GM23338 (cell line): ENCODE measurements at regions not wholly inside any gene's neighbourhood (a gene's known extent, or its start where the extent isn't known, plus 50 kb on each side); places are given as distances from the start of the nearest gene placed in this dataset.

ENCODE experiments used
- ATAC-seq: fragments of 200-7000 bp; cut with Tn5 transposase; 3 replicates; pipeline ENCODE4 v1.9.1; 2020
- DNase-seq: peaks from one replicate; pipeline ENCODE4 v3.0.0-alpha.2; 2015; ENCODE audit warnings: low spot score
- H2AFZ ChIP-seq: fragments of 200-600 bp; sonication (generic); 2 replicates; pipeline ENCODE4 v1.8.0; 2016; ENCODE audit warnings: antibody characterized with exemption, mild to moderate bottlenecking, moderate library complexity
- H3F3A ChIP-seq: fragments of 200-600 bp; sonication (generic); replicated peaks from 2 replicates; pipeline ENCODE4 v1.8.0; 2017; ENCODE audit warnings: antibody characterized with exemption, mixed run types, low read depth
- H3K27ac ChIP-seq: fragments of 200-600 bp; sonication (generic); 2 replicates; pipeline ENCODE4 v1.6.1; 2016; ENCODE audit warnings: low read depth
- H3K27me3 ChIP-seq: fragments of 200-600 bp; sonication (generic); 2 replicates; pipeline ENCODE4 v1.8.0; 2016; ENCODE audit warnings: mild to moderate bottlenecking, mixed run types, moderate library complexity; ENCODE audit not compliant: insufficient read depth
- H3K36me3 ChIP-seq: fragments of 200-600 bp; sonication (generic); 2 replicates; pipeline ENCODE4 v1.8.0; 2016; ENCODE audit warnings: mild to moderate bottlenecking; ENCODE audit not compliant: insufficient read depth
- H3K4me1 ChIP-seq: fragments of 200-600 bp; sonication (generic); 2 replicates; pipeline ENCODE4 v1.8.0; 2016; ENCODE audit warnings: mild to moderate bottlenecking, moderate library complexity; ENCODE audit not compliant: insufficient read depth
- H3K4me2 ChIP-seq: fragments of 200-600 bp; sonication (generic); 2 replicates; pipeline ENCODE4 v1.7.1; 2017; ENCODE audit warnings: mixed run types
- H3K4me3 ChIP-seq: fragments of 200-600 bp; sonication (generic); 2 replicates; pipeline ENCODE4 v1.6.1; 2016; ENCODE audit warnings: mixed run types
- H3K79me2 ChIP-seq: fragments of 200-600 bp; sonication (generic); replicated peaks from 2 replicates; pipeline ENCODE4 v1.8.0; 2017; ENCODE audit warnings: mild to moderate bottlenecking; ENCODE audit not compliant: insufficient read depth
- H3K9me2 ChIP-seq: fragments of 200-600 bp; sonication (generic); 2 replicates; pipeline ENCODE4 v1.8.0; 2017; ENCODE audit not compliant: insufficient read depth
- H4K20me1 ChIP-seq: fragments of 200-600 bp; sonication (generic); replicated peaks from 2 replicates; pipeline ENCODE4 v1.8.0; 2017; ENCODE audit warnings: mild to moderate bottlenecking; ENCODE audit not compliant: insufficient read depth
- H3K27ac Mint-ChIP-seq: 2 replicates; pipeline ENCODE4 v1.8.0; 2020; ENCODE audit warnings: inconsistent platforms, mild to moderate bottlenecking, moderate library complexity, mixed read lengths
- H3K27me3 Mint-ChIP-seq: 3 replicates; pipeline ENCODE4 v1.8.0; 2022; ENCODE audit warnings: low read depth, mild to moderate bottlenecking, moderate library complexity, mixed read lengths, inconsistent platforms; ENCODE audit not compliant: insufficient read depth, poor library complexity
- H3K36me3 Mint-ChIP-seq: 3 replicates; pipeline ENCODE4 v1.8.0; 2021; ENCODE audit warnings: low read depth, mild to moderate bottlenecking, inconsistent platforms, moderate library complexity, mixed read lengths
- H3K4me1 Mint-ChIP-seq: 3 replicates; pipeline ENCODE4 v1.8.0; 2020; ENCODE audit warnings: mild to moderate bottlenecking, inconsistent platforms, mixed read lengths
- H3K4me3 Mint-ChIP-seq: 3 replicates; pipeline ENCODE4 v1.8.0; 2021; ENCODE audit warnings: moderate library complexity, mild to moderate bottlenecking, inconsistent platforms, mixed read lengths
- H3K9me3 Mint-ChIP-seq: 3 replicates; pipeline ENCODE4 v1.8.0; 2020; ENCODE audit warnings: moderate library complexity, mild to moderate bottlenecking, inconsistent platforms, mixed read lengths
- CREB1 ChIP-seq: fragments of 250-450 bp; sonication (Bioruptor Pico); IDR thresholded peaks from 2 replicates; pipeline ENCODE4 v1.5.0; 2020; ENCODE audit warnings: low read depth, mild to moderate bottlenecking, moderate library complexity
- EZH2 ChIP-seq: fragments of 200-600 bp; sonication (generic); IDR thresholded peaks from one replicate; pipeline ENCODE4 v1.8.0; 2017; ENCODE audit warnings: antibody characterized with exemption, mild to moderate bottlenecking, low read depth; ENCODE audit not compliant: unreplicated experiment
- EZH2phosphoT487 ChIP-seq: fragments of 200-600 bp; sonication (generic); IDR thresholded peaks from one replicate; pipeline ENCODE4 v1.8.1; 2018; ENCODE audit warnings: antibody characterized with exemption; ENCODE audit not compliant: unreplicated experiment
- JUNB ChIP-seq: IDR thresholded peaks from one replicate; pipeline ENCODE4 v1.6.1; 2016; ENCODE audit warnings: antibody characterized with exemption; ENCODE audit not compliant: unreplicated experiment
- NANOG ChIP-seq: IDR thresholded peaks from 2 replicates; pipeline ENCODE4 v1.6.1; 2016; ENCODE audit warnings: antibody characterized with exemption, borderline replicate concordance
- STAT1 ChIP-seq: IDR thresholded peaks from one replicate; pipeline ENCODE4 v1.6.1; 2016; ENCODE audit warnings: antibody characterized with exemption; ENCODE audit not compliant: unreplicated experiment
- ZNF331 ChIP-seq: fragments of 250-450 bp; sonication (Bioruptor Pico); IDR thresholded peaks from 2 replicates; pipeline ENCODE4 v1.5.0; 2020; ENCODE audit warnings: low read depth, mild to moderate bottlenecking, moderate library complexity
- TF ChIP-seq, protein P1 (sequence below): IDR thresholded peaks from 2 replicates; pipeline ENCODE4 v1.6.1; 2016; ENCODE audit warnings: antibody characterized with exemption
- TF ChIP-seq, protein P2 (sequence below): fragments of 250-450 bp; sonication (Bioruptor Pico); IDR thresholded peaks from 2 replicates; pipeline ENCODE4 v1.5.0; 2020; ENCODE audit warnings: mild to moderate bottlenecking, moderate library complexity
- TF ChIP-seq, protein P3 (sequence below): IDR thresholded peaks from one replicate; pipeline ENCODE4 v1.6.1; 2018; ENCODE audit warnings: antibody characterized with exemption; ENCODE audit not compliant: unreplicated experiment

DNA sequence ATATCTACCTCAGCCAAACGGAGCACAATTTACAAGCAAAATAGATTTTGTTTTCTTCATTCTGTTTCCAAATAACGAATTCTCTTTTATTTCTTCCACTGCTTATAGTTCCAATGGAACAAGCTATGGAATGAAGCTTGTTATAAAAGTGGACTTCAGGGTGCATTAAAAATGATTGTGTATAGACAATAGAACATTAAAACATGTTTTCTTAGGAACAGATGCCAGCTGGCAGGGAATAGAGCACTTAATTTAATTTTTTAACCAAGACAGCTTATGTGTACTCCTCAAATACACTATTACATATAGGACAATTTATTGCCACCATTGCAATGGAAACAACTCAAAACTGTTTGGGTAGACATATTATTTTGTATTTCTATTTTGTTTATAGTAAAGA is 860.1 kb upstream of the TYRP1 start:
- Mint-ChIP-seq H3K36me3 (peaks cover 12% of the 10 kb centered on the region), H3K27ac (no peak overlapping the region), H3K9me3 (peaks cover 21% of the 10 kb centered on the region), H3K4me3 (no peak overlapping the region), H3K27me3 (no peaks in the 10 kb centered on the region), H3K4me1 (no peaks in the 10 kb centered on the region)
- no peaks in the 10 kb centered on the region for H3K79me2 ChIP-seq
- TF ChIP-seq, protein P1, sequence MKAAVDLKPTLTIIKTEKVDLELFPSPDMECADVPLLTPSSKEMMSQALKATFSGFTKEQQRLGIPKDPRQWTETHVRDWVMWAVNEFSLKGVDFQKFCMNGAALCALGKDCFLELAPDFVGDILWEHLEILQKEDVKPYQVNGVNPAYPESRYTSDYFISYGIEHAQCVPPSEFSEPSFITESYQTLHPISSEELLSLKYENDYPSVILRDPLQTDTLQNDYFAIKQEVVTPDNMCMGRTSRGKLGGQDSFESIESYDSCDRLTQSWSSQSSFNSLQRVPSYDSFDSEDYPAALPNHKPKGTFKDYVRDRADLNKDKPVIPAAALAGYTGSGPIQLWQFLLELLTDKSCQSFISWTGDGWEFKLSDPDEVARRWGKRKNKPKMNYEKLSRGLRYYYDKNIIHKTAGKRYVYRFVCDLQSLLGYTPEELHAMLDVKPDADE, result no peak
- TF ChIP-seq JUNB (no peak), NANOG (no peak), STAT1 (no peak), EZH2 (no peak), ZNF331 (CRISPR knock-in tag) (no peak), CREB1 (CRISPR knock-in tag) (no peak), EZH2phosphoT487 (no peak)
- TF ChIP-seq, protein P2, sequence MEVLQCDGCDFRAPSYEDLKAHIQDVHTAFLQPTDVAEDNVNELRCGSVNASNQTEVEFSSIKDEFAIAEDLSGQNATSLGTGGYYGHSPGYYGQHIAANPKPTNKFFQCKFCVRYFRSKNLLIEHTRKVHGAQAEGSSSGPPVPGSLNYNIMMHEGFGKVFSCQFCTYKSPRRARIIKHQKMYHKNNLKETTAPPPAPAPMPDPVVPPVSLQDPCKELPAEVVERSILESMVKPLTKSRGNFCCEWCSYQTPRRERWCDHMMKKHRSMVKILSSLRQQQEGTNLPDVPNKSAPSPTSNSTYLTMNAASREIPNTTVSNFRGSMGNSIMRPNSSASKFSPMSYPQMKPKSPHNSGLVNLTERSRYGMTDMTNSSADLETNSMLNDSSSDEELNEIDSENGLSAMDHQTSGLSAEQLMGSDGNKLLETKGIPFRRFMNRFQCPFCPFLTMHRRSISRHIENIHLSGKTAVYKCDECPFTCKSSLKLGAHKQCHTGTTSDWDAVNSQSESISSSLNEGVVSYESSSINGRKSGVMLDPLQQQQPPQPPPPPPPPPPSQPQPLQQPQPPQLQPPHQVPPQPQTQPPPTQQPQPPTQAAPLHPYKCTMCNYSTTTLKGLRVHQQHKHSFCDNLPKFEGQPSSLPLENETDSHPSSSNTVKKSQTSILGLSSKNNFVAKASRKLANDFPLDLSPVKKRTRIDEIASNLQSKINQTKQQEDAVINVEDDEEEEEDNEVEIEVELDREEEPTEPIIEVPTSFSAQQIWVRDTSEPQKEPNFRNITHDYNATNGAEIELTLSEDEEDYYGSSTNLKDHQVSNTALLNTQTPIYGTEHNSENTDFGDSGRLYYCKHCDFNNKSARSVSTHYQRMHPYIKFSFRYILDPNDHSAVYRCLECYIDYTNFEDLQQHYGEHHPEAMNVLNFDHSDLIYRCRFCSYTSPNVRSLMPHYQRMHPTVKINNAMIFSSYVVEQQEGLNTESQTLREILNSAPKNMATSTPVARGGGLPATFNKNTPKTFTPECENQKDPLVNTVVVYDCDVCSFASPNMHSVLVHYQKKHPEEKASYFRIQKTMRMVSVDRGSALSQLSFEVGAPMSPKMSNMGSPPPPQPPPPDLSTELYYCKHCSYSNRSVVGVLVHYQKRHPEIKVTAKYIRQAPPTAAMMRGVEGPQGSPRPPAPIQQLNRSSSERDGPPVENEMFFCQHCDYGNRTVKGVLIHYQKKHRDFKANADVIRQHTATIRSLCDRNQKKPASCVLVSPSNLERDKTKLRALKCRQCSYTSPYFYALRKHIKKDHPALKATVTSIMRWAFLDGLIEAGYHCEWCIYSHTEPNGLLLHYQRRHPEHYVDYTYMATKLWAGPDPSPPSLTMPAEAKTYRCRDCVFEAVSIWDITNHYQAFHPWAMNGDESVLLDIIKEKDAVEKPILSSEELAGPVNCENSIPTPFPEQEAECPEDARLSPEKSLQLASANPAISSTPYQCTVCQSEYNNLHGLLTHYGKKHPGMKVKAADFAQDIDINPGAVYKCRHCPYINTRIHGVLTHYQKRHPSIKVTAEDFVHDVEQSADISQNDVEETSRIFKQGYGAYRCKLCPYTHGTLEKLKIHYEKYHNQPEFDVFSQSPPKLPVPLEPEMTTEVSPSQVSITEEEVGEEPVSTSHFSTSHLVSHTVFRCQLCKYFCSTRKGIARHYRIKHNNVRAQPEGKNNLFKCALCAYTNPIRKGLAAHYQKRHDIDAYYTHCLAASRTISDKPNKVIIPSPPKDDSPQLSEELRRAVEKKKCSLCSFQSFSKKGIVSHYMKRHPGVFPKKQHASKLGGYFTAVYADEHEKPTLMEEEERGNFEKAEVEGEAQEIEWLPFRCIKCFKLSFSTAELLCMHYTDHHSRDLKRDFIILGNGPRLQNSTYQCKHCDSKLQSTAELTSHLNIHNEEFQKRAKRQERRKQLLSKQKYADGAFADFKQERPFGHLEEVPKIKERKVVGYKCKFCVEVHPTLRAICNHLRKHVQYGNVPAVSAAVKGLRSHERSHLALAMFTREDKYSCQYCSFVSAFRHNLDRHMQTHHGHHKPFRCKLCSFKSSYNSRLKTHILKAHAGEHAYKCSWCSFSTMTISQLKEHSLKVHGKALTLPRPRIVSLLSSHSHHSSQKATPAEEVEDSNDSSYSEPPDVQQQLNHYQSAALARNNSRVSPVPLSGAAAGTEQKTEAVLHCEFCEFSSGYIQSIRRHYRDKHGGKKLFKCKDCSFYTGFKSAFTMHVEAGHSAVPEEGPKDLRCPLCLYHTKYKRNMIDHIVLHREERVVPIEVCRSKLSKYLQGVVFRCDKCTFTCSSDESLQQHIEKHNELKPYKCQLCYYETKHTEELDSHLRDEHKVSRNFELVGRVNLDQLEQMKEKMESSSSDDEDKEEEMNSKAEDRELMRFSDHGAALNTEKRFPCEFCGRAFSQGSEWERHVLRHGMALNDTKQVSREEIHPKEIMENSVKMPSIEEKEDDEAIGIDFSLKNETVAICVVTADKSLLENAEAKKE (CRISPR knock-in tag), result no peak
- TF ChIP-seq, protein P3, sequence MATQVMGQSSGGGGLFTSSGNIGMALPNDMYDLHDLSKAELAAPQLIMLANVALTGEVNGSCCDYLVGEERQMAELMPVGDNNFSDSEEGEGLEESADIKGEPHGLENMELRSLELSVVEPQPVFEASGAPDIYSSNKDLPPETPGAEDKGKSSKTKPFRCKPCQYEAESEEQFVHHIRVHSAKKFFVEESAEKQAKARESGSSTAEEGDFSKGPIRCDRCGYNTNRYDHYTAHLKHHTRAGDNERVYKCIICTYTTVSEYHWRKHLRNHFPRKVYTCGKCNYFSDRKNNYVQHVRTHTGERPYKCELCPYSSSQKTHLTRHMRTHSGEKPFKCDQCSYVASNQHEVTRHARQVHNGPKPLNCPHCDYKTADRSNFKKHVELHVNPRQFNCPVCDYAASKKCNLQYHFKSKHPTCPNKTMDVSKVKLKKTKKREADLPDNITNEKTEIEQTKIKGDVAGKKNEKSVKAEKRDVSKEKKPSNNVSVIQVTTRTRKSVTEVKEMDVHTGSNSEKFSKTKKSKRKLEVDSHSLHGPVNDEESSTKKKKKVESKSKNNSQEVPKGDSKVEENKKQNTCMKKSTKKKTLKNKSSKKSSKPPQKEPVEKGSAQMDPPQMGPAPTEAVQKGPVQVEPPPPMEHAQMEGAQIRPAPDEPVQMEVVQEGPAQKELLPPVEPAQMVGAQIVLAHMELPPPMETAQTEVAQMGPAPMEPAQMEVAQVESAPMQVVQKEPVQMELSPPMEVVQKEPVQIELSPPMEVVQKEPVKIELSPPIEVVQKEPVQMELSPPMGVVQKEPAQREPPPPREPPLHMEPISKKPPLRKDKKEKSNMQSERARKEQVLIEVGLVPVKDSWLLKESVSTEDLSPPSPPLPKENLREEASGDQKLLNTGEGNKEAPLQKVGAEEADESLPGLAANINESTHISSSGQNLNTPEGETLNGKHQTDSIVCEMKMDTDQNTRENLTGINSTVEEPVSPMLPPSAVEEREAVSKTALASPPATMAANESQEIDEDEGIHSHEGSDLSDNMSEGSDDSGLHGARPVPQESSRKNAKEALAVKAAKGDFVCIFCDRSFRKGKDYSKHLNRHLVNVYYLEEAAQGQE, result no peak
- no peaks in the 10 kb centered on the region for H3K27me3 ChIP-seq
- no peak overlapping the region for H3K4me3 ChIP-seq
- H3K36me3 ChIP-seq, result peaks cover 5% of the 10 kb centered on the region; the same call in 1 of the 2 replicates
- no peak overlapping the region for H3K4me2 ChIP-seq
- no peak overlapping the region for H2AFZ ChIP-seq
- H3F3A ChIP-seq, result no peaks in the 10 kb centered on the region
- no peaks in the 10 kb centered on the region for H3K9me2 ChIP-seq
- no peak overlapping the region for H3K27ac ChIP-seq
- H4K20me1 ChIP-seq, result no peaks in the 10 kb centered on the region
- H3K4me1 ChIP-seq, result no peaks in the 10 kb centered on the region
- ATAC-seq, result no peak
- DNase-seq, result no peak
